Suprapubic skin (tissue), 4 donors: ENCODE measurements at regions not wholly inside any gene's neighbourhood (a gene's known extent, or its start where the extent isn't known, plus 50 kb on each side); places are given as distances from the start of the nearest gene placed in this dataset.

Experiments used
- DNase-seq, 2 donors: peaks; one replicate each; pipeline ENCODE4 v3.0.0-alpha.2; 2019; ENCODE audit warnings: low spot score in 2 of 2
- H3K27ac ChIP-seq: fragments of 200-600 bp; sonication (generic); one replicate; pipeline ENCODE4 v1.5.1; 2019
- H3K27me3 ChIP-seq: fragments of 200-600 bp; sonication (generic); one replicate; pipeline ENCODE4 v1.5.1; 2019
- H3K36me3 ChIP-seq: fragments of 200-600 bp; sonication (generic); one replicate; pipeline ENCODE4 v1.5.1; 2019
- H3K4me1 ChIP-seq: fragments of 200-600 bp; sonication (generic); one replicate; pipeline ENCODE4 v1.5.1; 2019
- H3K4me3 ChIP-seq: fragments of 200-600 bp; sonication (generic); one replicate; pipeline ENCODE4 v1.5.1; 2019; ENCODE audit warnings: mild to moderate bottlenecking
- H3K9me3 ChIP-seq: fragments of 200-600 bp; sonication (generic); one replicate; pipeline ENCODE4 v1.5.1; 2019
- CTCF ChIP-seq, 2 donors: fragments of 200-600 bp in 1 of 2; fragments of 450-650 bp in 1 of 2; sonication (generic) in 1 of 2; IDR thresholded peaks; one replicate each; pipeline ENCODE4 v1.5.1; 2016 to 2019; ENCODE audit warnings: antibody characterized with exemption in 2 of 2, mild to moderate bottlenecking in 1 of 2, moderate library complexity in 1 of 2
- EP300 ChIP-seq: sonication (generic); formaldehyde crosslinking; IDR thresholded peaks from one replicate; pipeline ENCODE4 v1.6.1; 2017; ENCODE audit warnings: antibody characterized with exemption
- POLR2A ChIP-seq, 2 donors: fragments of 450-650 bp; IDR thresholded peaks; one replicate each; pipeline ENCODE4 v1.6.1; 2017; ENCODE audit warnings: antibody characterized with exemption in 2 of 2, mild to moderate bottlenecking in 2 of 2, moderate library complexity in 2 of 2
- POLR2AphosphoS5 ChIP-seq, 3 donors: sonication (generic); formaldehyde crosslinking; IDR thresholded peaks; one replicate each; pipeline ENCODE4 v1.6.1; 2017; ENCODE audit warnings: antibody characterized with exemption in 3 of 3
- WGBS: methylation state at CpG from one replicate; pipeline ENCODE4 v1.1.5; 2018; 5-methylcytosine and 5-hydroxymethylcytosine counted together

- H3K27ac ChIP-seq = no peak overlapping the region
- 96% methylated on average over 4 of the region's 4 CpGs for WGBS
- no peaks in the 10 kb centered on the region for H3K9me3 ChIP-seq
- H3K4me3 ChIP-seq = no peak overlapping the region
- TF ChIP-seq POLR2A (IDR thresholded peaks at IDR 0.05) (no peak), EP300 (no peak), CTCF (IDR thresholded peaks at IDR 0.05) (no peak), POLR2AphosphoS5 (IDR thresholded peaks at IDR 0.05) (no peak)
- H3K4me1 ChIP-seq = no peaks in the 10 kb centered on the region
- no peak for DNase-seq
- H3K36me3 ChIP-seq = no peaks in the 10 kb centered on the region
- no peaks in the 10 kb centered on the region for H3K27me3 ChIP-seq
These were observed 115.5 kb upstream of the KLF4 start for GRCh38 chr9:107605041-107605440.

GRCh38 chr9:107603281-107603680 is 113.7 kb upstream of the KLF4 start:
- H3K4me3 ChIP-seq = no peak overlapping the region
- H3K9me3 ChIP-seq = no peaks in the 10 kb centered on the region
- no peak for DNase-seq
- H3K4me1 ChIP-seq = no peaks in the 10 kb centered on the region
- no peaks in the 10 kb centered on the region for H3K27me3 ChIP-seq
- H3K36me3 ChIP-seq = no peaks in the 10 kb centered on the region
- H3K27ac ChIP-seq = no peak overlapping the region
- no peak for TF ChIP-seq POLR2AphosphoS5 (IDR thresholded peaks at IDR 0.05)
- TF ChIP-seq EP300 = no peak
- no peak for TF ChIP-seq CTCF (IDR thresholded peaks at IDR 0.05)
- TF ChIP-seq POLR2A (IDR thresholded peaks at IDR 0.05) = no peak
- WGBS = 80% methylated on average over 4 of the region's 4 CpGs

GRCh38 chr9:107600060-107600573 is 110.5 kb upstream of the KLF4 start:
- no peaks in the 10 kb centered on the region for H3K4me1 ChIP-seq
- no peak overlapping the region for H3K27ac ChIP-seq
- TF ChIP-seq POLR2AphosphoS5 (IDR thresholded peaks at IDR 0.05) (no peak), POLR2A (IDR thresholded peaks at IDR 0.05) (no peak), EP300 (no peak), CTCF (IDR thresholded peaks at IDR 0.05) (no peak)
- H3K4me3 ChIP-seq = no peak overlapping the region
- H3K9me3 ChIP-seq = no peaks in the 10 kb centered on the region
- H3K27me3 ChIP-seq = no peaks in the 10 kb centered on the region
- no peaks in the 10 kb centered on the region for H3K36me3 ChIP-seq
- WGBS = 30% methylated on average over 3 of the region's 3 CpGs
- DNase-seq = no peak

- TF ChIP-seq POLR2AphosphoS5 (IDR thresholded peaks at IDR 0.05) = no peak
- TF ChIP-seq POLR2A (IDR thresholded peaks at IDR 0.05) = no peak
- no peak for TF ChIP-seq EP300
- no peak for TF ChIP-seq CTCF (IDR thresholded peaks at IDR 0.05)
- Histone ChIP-seq H3K4me3 (no peak overlapping the region), H3K27ac (no peak overlapping the region)
These were observed 108.2 kb upstream of the KLF4 start for GRCh38 chr9:107597743-107598217.

GRCh38 chr9:107594908-107595530 is 105.5 kb upstream of the KLF4 start:
- no peak overlapping the region for H3K27ac ChIP-seq
- TF ChIP-seq POLR2AphosphoS5 (IDR thresholded peaks at IDR 0.05) = no peak
- DNase-seq = no peak
- no peaks in the 10 kb centered on the region for H3K4me1 ChIP-seq
- H3K36me3 ChIP-seq = no peaks in the 10 kb centered on the region
- 87% methylated on average over 3 of the region's 3 CpGs for WGBS
- no peaks in the 10 kb centered on the region for H3K27me3 ChIP-seq
- H3K4me3 ChIP-seq = no peak overlapping the region
- H3K9me3 ChIP-seq = no peaks in the 10 kb centered on the region

More at GRCh38 chr9:107597743-107598217, 108.2 kb upstream of the KLF4 start:
- no peak for DNase-seq
- Histone ChIP-seq H3K36me3 (no peaks in the 10 kb centered on the region), H3K9me3 (no peaks in the 10 kb centered on the region), H3K4me1 (no peaks in the 10 kb centered on the region), H3K27me3 (no peaks in the 10 kb centered on the region)
- WGBS = 89% methylated on average over 7 of the region's 7 CpGs
